HCT116 (cell line): ENCODE measurements at regions not wholly inside any gene's neighbourhood (a gene's known extent, or its start where the extent isn't known, plus 50 kb on each side); places are given as distances from the start of the nearest gene placed in this dataset.

Experiments
- ATAC-seq: fragments of 200-7000 bp; cut with Tn5 transposase; 2 replicates; pipeline ENCODE4 v1.9.1; 2020; ENCODE audit warnings: mild to moderate bottlenecking, moderate library complexity
- BruUV-seq: library from RNA; stranded (reverse); fragments of 400-500 nt; replicated peaks from 2 replicates; lab custom pipeline; 2021; lab: Mats Ljungman, UMichigan
- CTCF ChIA-PET: fragments of 300-600 bp; sonication (Branson Sonifier 250); formaldehyde crosslinking; loops from one replicate; lab custom pipeline; 2021; ENCODE audit warnings: antibody characterized with exemption; lab: Charles Lee
- POLR2A ChIA-PET: fragments of 300-600, 350-600 bp; sonication (Branson Sonifier 250); formaldehyde crosslinking; loops from one replicate; lab custom pipeline; 2021; ENCODE audit warnings: antibody characterized with exemption; lab: Charles Lee
- RAD21 ChIA-PET, 2 experiments: fragments of 300-600 bp; sonication (Branson Sonifier 250); formaldehyde crosslinking; loops; one replicate each; lab custom pipeline; 2023; ENCODE audit warnings: low total read pairs in 2 of 2; ENCODE audit not compliant: uncharacterized antibody in 2 of 2, unreplicated experiment in 2 of 2, low non-redundant PET in 1 of 2; lab: Charles Lee
- DNase-seq: peaks from one replicate; pipeline ENCODE4 v3.0.0-alpha.2; 2010; ENCODE audit warnings: low read depth, low spot score
- H2AFZ ChIP-seq: fragments of 200-600 bp; shearing (Covaris generic), sonication (generic); 2 replicates; pipeline ENCODE4 v1.6.1; 2017; ENCODE audit warnings: low read depth, mixed run types, mixed read lengths, antibody characterized with exemption, low read length; ENCODE audit not compliant: poor library complexity, severe bottlenecking
- H3K27ac ChIP-seq: 2 replicates; pipeline ENCODE4 v1.5.1; 2012; ENCODE audit warnings: low read depth, low read length
- H3K27me3 ChIP-seq: fragments of 200-600 bp; sonication (generic); 2 replicates; pipeline ENCODE4 v1.6.1; 2016; ENCODE audit warnings: mixed run types, low read length, mixed read lengths; ENCODE audit not compliant: insufficient read depth
- H3K36me3 ChIP-seq, 2 experiments: fragments of 200-500 bp in 1 of 2; fragments of 200-600 bp in 1 of 2; sonication (Bioruptor generic) in 1 of 2; sonication (generic) in 1 of 2; 2 replicates each; pipeline versions ENCODE4 v1.5.1 to v1.6.1; 2014 to 2016; ENCODE audit warnings: low read length in 2 of 2, inconsistent platforms in 1 of 2, mixed read lengths in 1 of 2, mixed run types in 1 of 2; ENCODE audit not compliant: insufficient read depth in 2 of 2, control insufficient read depth in 1 of 2
- H3K4me1 ChIP-seq, 2 experiments: fragments of 200-600 bp in 1 of 2; sonication (generic) in 1 of 2; 2 replicates each; pipeline versions ENCODE4 v1.5.1 to v1.6.1; 2012 to 2017; ENCODE audit warnings: low read length in 2 of 2, inconsistent platforms in 1 of 2, mild to moderate bottlenecking in 1 of 2, mixed read lengths in 1 of 2, mixed run types in 1 of 2, moderate library complexity in 1 of 2; ENCODE audit not compliant: insufficient read depth in 2 of 2, control insufficient read depth in 1 of 2
- H3K4me2 ChIP-seq: fragments of 200-600 bp; sonication (generic); 2 replicates; pipeline ENCODE4 v1.6.1; 2017; ENCODE audit warnings: mixed run types, low read length, mixed read lengths
- H3K4me3 ChIP-seq, 2 experiments: fragments of 200-600 bp in 1 of 2; sonication (generic) in 1 of 2; replicated peaks in 1 of 2; 2 replicates each; pipeline ENCODE4 v1.5.1; 2011 to 2016; ENCODE audit warnings: low read length in 2 of 2, control low read depth in 1 of 2, low read depth in 1 of 2, mild to moderate bottlenecking in 1 of 2, mixed read lengths in 1 of 2, mixed run types in 1 of 2
- H3K79me2 ChIP-seq: fragments of 200-600 bp; sonication (generic); 2 replicates; pipeline ENCODE4 v1.6.1; 2017; ENCODE audit warnings: mild to moderate bottlenecking, mixed run types, low read length, moderate library complexity, mixed read lengths; ENCODE audit not compliant: insufficient read depth
- H3K9ac ChIP-seq: fragments of 200-600 bp; sonication (generic); 2 replicates; pipeline ENCODE4 v1.6.1; 2016; ENCODE audit warnings: low read length, mixed read lengths
- H3K9me2 ChIP-seq: fragments of 200-600 bp; sonication (generic), shearing (Covaris generic); 2 replicates; pipeline ENCODE4 v1.6.1; 2017; ENCODE audit warnings: mixed run types, mild to moderate bottlenecking, moderate library complexity; ENCODE audit not compliant: insufficient read depth
- H3K9me3 ChIP-seq, 2 experiments: fragments of 200-500 bp in 1 of 2; fragments of 200-600 bp in 1 of 2; sonication (Bioruptor generic) in 1 of 2; sonication (generic) in 1 of 2; 2 replicates each; pipeline ENCODE4 v1.6.1; 2014 to 2017; ENCODE audit warnings: low read length in 2 of 2, mixed read lengths in 2 of 2, inconsistent platforms in 1 of 2, low read depth in 1 of 2, mild to moderate bottlenecking in 1 of 2, mixed run types in 1 of 2, moderate library complexity in 1 of 2; ENCODE audit not compliant: control insufficient read depth in 1 of 2, insufficient read depth in 1 of 2
- H4K20me1 ChIP-seq: fragments of 200-600 bp; sonication (generic), shearing (Covaris generic); 2 replicates; pipeline ENCODE4 v1.6.1; 2017; ENCODE audit warnings: mixed run types, mild to moderate bottlenecking, moderate library complexity; ENCODE audit not compliant: insufficient read depth
- CBX3 ChIP-seq: IDR thresholded peaks from 2 replicates; pipeline ENCODE4 v1.6.1; 2012; ENCODE audit warnings: low read depth
- CEBPB ChIP-seq: IDR thresholded peaks from 2 replicates; pipeline ENCODE4 v1.6.1; 2012; ENCODE audit warnings: low read depth
- CTCF ChIP-seq, 3 experiments: fragments of 200-600 bp in 1 of 3; sonication (generic) in 1 of 3; IDR thresholded peaks in 2 of 3; conservative IDR thresholded peaks in 1 of 3; 2 replicates each; pipeline ENCODE4 v1.5.1; 2012 to 2017; ENCODE audit warnings: low read depth in 2 of 3, low read length in 2 of 3, antibody characterized with exemption in 1 of 3, borderline replicate concordance in 1 of 3, control low read depth in 1 of 3, mild to moderate bottlenecking in 1 of 3, mixed read lengths in 1 of 3, mixed run types in 1 of 3, moderate library complexity in 1 of 3; ENCODE audit not compliant: insufficient read depth in 1 of 3
- intact Hi-C: fragments of 100-400 bp; cut with micrococcal nuclease; formaldehyde crosslinking; loops from 2 replicates; pipeline ENCODE4 v1.10.0; 2022
- TF ChIP-seq, protein P1 (sequence below): IDR thresholded peaks from 2 replicates; pipeline ENCODE4 v1.6.1; 2012; ENCODE audit warnings: low read depth

GRCh38 chr22:27488456-27489177 is 312.9 kb downstream of the MN1 start:
- Histone ChIP-seq H3K79me2 (no peaks in the 10 kb centered on the region), H3K36me3 (no peaks in the 10 kb centered on the region), H3K4me3 (no peak overlapping the region), H3K4me1 (no peaks in the 10 kb centered on the region), H3K9ac (no peak overlapping the region), H3K27ac (no peak overlapping the region), H2AFZ (no peak overlapping the region), H3K9me2 (no peaks in the 10 kb centered on the region), H3K4me2 (no peak overlapping the region), H4K20me1 (no peaks in the 10 kb centered on the region), H3K9me3 (no peaks in the 10 kb centered on the region), H3K27me3 (no peaks in the 10 kb centered on the region)
- RAD21 ChIA-PET, result no interaction called here
- DNase-seq, result no peak
- CTCF ChIA-PET, result no interaction called here
- ATAC-seq, result no peak
- intact Hi-C loops, result no loop called here
- BruUV-seq, result no TSS peak
- TF ChIP-seq CEBPB (no peak), CTCF (IDR thresholded peaks at IDR 0.05 in 2 of 3, conservative IDR thresholded peaks at IDR 0.05 in 1 of 3; ENCODE audit: borderline replicate concordance in 1 of 3, insufficient read depth in 1 of 3, low read depth in 2 of 3, low read length in 2 of 3) (no peak), CBX3 (no peak)
- TF ChIP-seq, protein P1, sequence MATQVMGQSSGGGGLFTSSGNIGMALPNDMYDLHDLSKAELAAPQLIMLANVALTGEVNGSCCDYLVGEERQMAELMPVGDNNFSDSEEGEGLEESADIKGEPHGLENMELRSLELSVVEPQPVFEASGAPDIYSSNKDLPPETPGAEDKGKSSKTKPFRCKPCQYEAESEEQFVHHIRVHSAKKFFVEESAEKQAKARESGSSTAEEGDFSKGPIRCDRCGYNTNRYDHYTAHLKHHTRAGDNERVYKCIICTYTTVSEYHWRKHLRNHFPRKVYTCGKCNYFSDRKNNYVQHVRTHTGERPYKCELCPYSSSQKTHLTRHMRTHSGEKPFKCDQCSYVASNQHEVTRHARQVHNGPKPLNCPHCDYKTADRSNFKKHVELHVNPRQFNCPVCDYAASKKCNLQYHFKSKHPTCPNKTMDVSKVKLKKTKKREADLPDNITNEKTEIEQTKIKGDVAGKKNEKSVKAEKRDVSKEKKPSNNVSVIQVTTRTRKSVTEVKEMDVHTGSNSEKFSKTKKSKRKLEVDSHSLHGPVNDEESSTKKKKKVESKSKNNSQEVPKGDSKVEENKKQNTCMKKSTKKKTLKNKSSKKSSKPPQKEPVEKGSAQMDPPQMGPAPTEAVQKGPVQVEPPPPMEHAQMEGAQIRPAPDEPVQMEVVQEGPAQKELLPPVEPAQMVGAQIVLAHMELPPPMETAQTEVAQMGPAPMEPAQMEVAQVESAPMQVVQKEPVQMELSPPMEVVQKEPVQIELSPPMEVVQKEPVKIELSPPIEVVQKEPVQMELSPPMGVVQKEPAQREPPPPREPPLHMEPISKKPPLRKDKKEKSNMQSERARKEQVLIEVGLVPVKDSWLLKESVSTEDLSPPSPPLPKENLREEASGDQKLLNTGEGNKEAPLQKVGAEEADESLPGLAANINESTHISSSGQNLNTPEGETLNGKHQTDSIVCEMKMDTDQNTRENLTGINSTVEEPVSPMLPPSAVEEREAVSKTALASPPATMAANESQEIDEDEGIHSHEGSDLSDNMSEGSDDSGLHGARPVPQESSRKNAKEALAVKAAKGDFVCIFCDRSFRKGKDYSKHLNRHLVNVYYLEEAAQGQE, result no peak
- POLR2A ChIA-PET, result no interaction called here
